ENCODE measurements at regions not wholly inside any gene's neighbourhood (a gene's known extent, or its start where the extent isn't known, plus 50 kb on each side); places are given as distances from the start of the nearest gene placed in this dataset.

DNA sequence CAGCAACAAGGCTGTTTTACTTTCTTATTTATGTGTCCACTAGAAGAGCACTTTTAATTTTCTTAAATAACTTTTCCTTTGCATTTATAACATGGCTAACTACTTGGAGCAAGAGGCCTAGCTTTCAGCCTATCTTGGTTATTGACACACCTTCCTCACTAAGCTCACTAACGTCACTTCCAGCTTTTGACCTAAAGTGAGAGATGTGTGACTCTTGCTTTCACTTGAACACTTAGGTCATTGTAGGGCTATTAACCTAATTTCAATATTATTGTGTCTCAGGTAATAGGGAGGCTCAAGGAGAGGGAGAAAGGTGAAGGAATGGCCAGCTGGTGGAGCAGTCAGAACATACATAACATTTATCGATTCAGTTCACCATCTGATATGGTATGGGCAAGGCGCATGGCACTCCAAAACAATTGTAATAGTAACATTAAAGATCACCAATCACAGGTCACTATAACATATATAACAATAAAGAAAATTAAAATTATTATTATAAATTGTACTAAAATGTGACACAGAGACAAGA is 95.0 kb upstream of the FAM20C start:
- Histone ChIP-seq H3K18ac (ENCODE audit: low read depth, low read length) (no peak overlapping the region), H2BK20ac (ENCODE audit: low read depth, low read length) (no peak overlapping the region; the same call in 1 of the 2 replicates), H3K23ac (ENCODE audit: low read depth, low read length) (no peak overlapping the region), H2BK5ac (ENCODE audit: low read depth, low read length, poor library complexity, severe bottlenecking) (no peak overlapping the region), H3K9me1 (ENCODE audit: insufficient read depth, low read length) (peaks cover 18% of the 10 kb centered on the region), H2BK15ac (ENCODE audit: low read depth, low read length) (no peak overlapping the region; the same call in 2 of the 3 replicates), H2AK9ac (replicated peaks; ENCODE audit: low read depth, low read length, poor library complexity) (no peak overlapping the region), H3K27me3 (ENCODE audit: control insufficient read depth, insufficient read depth, low read length) (no peaks in the 10 kb centered on the region), H3K79me1 (ENCODE audit: low read depth in 1 of 2, low read length in 2 of 2) (peaks cover 0 to 7% of the 10 kb centered on the region in 2 experiments; a peak in 1 of 4 replicates), H3K4me3 (ENCODE audit: insufficient read depth, low read depth, low read length) (no peak overlapping the region), H3K9me3 (ENCODE audit: control insufficient read depth, insufficient read depth, low read length) (peaks cover 3% of the 10 kb centered on the region; the same call in 1 of the 2 replicates), H3K14ac (replicated peaks; ENCODE audit: low read depth, low read length) (no peak overlapping the region), H2AK5ac (ENCODE audit: low read depth, low read length) (no peak overlapping the region), H2AFZ (replicated peaks; ENCODE audit: low read length, poor library complexity) (no peak overlapping the region), H4K8ac (ENCODE audit: low read depth in 2 of 2, low read length in 2 of 2) (no peak overlapping the region), H4K5ac (ENCODE audit: low read depth, low read length) (no peak overlapping the region), H3K4me1 (ENCODE audit: control insufficient read depth, insufficient read depth, low read length) (peaks cover 23% of the 10 kb centered on the region), H3K36me3 (ENCODE audit: control insufficient read depth, insufficient read depth, low read length) (no peaks in the 10 kb centered on the region), H4K91ac (ENCODE audit: insufficient read depth, low read depth, low read length) (no peak overlapping the region), H4K20me1 (ENCODE audit: insufficient read depth, low read length) (no peaks in the 10 kb centered on the region), H3K56ac (ENCODE audit: extremely low read depth, insufficient read depth, low read length) (no peak overlapping the region), H2BK120ac (ENCODE audit: low read depth, low read length) (peak overlapping the region; percentile 24; the same call in 1 of the 2 replicates), H3K27ac (ENCODE audit: insufficient read depth, low read length) (no peak overlapping the region), H3K4me2 (ENCODE audit: low read depth, low read length) (no peak overlapping the region), H3K4ac (ENCODE audit: low read depth, low read length) (no peak overlapping the region), H3K9ac (ENCODE audit: low read depth, low read length) (no peak overlapping the region)
- ATAC-seq (ENCODE audit: low read depth) (no peak), DNase-seq (no peak)
- in situ Hi-C loops (cut with MboI; ENCODE audit: low sequenced_read_pairs) (no loop called here), intact Hi-C loops (cut with micrococcal nuclease) (no loop called here), dilution Hi-C loops (cut with HindIII; ENCODE audit: low sequenced_read_pairs, unreplicated experiment) (no loop called here)
- POLR2A ChIA-PET (ENCODE audit: unreplicated experiment), result no interaction called here
- TF ChIP-seq RFX5 (IDR thresholded peaks at IDR 0.05; ENCODE audit: low read depth, low read length) (no peak), MAZ (IDR thresholded peaks at IDR 0.05; ENCODE audit: borderline replicate concordance, low read depth, low read length) (no peak), SMC3 (IDR thresholded peaks at IDR 0.05; ENCODE audit: low read depth, low read length) (no peak), MAFK (IDR thresholded peaks at IDR 0.05; ENCODE audit: low read depth, low read length) (no peak)
- TF ChIP-seq, protein P1, sequence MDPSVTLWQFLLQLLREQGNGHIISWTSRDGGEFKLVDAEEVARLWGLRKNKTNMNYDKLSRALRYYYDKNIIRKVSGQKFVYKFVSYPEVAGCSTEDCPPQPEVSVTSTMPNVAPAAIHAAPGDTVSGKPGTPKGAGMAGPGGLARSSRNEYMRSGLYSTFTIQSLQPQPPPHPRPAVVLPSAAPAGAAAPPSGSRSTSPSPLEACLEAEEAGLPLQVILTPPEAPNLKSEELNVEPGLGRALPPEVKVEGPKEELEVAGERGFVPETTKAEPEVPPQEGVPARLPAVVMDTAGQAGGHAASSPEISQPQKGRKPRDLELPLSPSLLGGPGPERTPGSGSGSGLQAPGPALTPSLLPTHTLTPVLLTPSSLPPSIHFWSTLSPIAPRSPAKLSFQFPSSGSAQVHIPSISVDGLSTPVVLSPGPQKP (IDR thresholded peaks at IDR 0.05; ENCODE audit: borderline replicate concordance, low read depth, low read length), result no peak
- no TSS peak for BruUV-seq (replicated peaks)
- no CpG with 5 or more reads among the region's 3 CpGs for WGBS, 2 experiments (ENCODE audit: extremely low coverage in 2 of 2, insufficient read length in 1 of 2)
- CTCF ChIA-PET, result no interaction called here

Data from IMR-90 (cell line).